Osteoblast (primary cell): ENCODE measurements at regions not wholly inside any gene's neighbourhood (a gene's known extent, or its start where the extent isn't known, plus 50 kb on each side); places are given as distances from the start of the nearest gene placed in this dataset.

Experiments
- DNase-seq: peaks from one replicate; pipeline ENCODE4 v3.0.0; 2011; ENCODE audit warnings: low spot score, mixed read lengths; ENCODE audit not compliant: insufficient read length; ENCODE audit errors: missing footprints
- H2AFZ ChIP-seq: 2 replicates; pipeline ENCODE4 v1.6.0; 2011; ENCODE audit warnings: mild to moderate bottlenecking, low read length
- H3K27ac ChIP-seq: 2 replicates; pipeline ENCODE4 v1.5.1; 2011; ENCODE audit warnings: mild to moderate bottlenecking, low read depth, low read length, moderate library complexity
- H3K27me3 ChIP-seq: 2 replicates; pipeline ENCODE4 v1.6.0; 2012; ENCODE audit warnings: mild to moderate bottlenecking, control low read depth, inconsistent platforms, low read length, moderate library complexity; ENCODE audit not compliant: insufficient read depth
- H3K36me3 ChIP-seq: 2 replicates; pipeline ENCODE4 v1.5.1; 2011; ENCODE audit warnings: mild to moderate bottlenecking, low read length, control low read depth, moderate library complexity; ENCODE audit not compliant: insufficient read depth
- H3K4me1 ChIP-seq: 2 replicates; pipeline ENCODE4 v1.5.1; 2011; ENCODE audit warnings: mild to moderate bottlenecking, low read length, control low read depth, moderate library complexity; ENCODE audit not compliant: insufficient read depth
- H3K4me2 ChIP-seq: 2 replicates; pipeline ENCODE4 v1.6.0; 2011; ENCODE audit warnings: mild to moderate bottlenecking, low read length; ENCODE audit not compliant: insufficient read depth
- H3K4me3 ChIP-seq: fragments of 200-600 bp; sonication (generic); 3 replicates; pipeline ENCODE4 v1.5.1; 2012; ENCODE audit warnings: mild to moderate bottlenecking, low read length, inconsistent platforms; ENCODE audit not compliant: insufficient read depth
- H3K79me2 ChIP-seq: 2 replicates; pipeline ENCODE4 v1.6.0; 2012; ENCODE audit warnings: mild to moderate bottlenecking, low read length, control low read depth, inconsistent platforms; ENCODE audit not compliant: insufficient read depth
- H3K9me3 ChIP-seq: 2 replicates; pipeline ENCODE4 v1.5.1; 2011; ENCODE audit warnings: low read depth, low read length, control low read depth
- H4K20me1 ChIP-seq: 2 replicates; pipeline ENCODE4 v1.6.0; 2012; ENCODE audit warnings: mild to moderate bottlenecking, low read length, control low read depth; ENCODE audit not compliant: insufficient read depth
- TF ChIP-seq, protein P1 (sequence below): IDR thresholded peaks from 2 replicates; pipeline ENCODE4 v1.5.1; 2011; ENCODE audit warnings: mild to moderate bottlenecking, low read depth, low read length, moderate library complexity; ENCODE audit errors: extremely low read depth

DNA sequence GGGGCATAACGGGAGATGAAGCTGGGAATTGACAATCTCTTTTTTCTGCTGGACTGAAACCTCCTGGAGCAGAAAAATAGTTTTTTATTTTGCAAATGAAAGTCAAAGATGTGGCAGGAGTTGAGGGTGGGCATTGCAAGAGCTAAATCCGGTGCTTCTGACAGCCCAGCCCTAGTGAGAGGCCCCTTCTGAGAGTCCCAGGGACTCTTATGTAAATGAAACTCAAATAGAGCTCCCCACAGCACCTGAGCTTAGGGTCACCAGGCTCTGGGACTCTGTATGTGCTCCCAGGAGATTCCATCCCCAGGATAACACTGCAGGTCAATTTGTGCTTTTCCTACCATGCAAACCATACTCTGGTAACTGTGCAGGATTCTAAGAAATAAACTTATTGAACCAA, 192.8 kb downstream of the ANKRD30B start:
- H3K27ac ChIP-seq, result no peak overlapping the region
- no peak overlapping the region for H3K4me3 ChIP-seq
- DNase-seq, result peak; percentile 30
- no peaks in the 10 kb centered on the region for H3K79me2 ChIP-seq
- no peaks in the 10 kb centered on the region for H3K27me3 ChIP-seq
- no peaks in the 10 kb centered on the region for H3K36me3 ChIP-seq
- no peak overlapping the region for H2AFZ ChIP-seq
- no peak overlapping the region for H3K4me2 ChIP-seq
- H4K20me1 ChIP-seq, result no peaks in the 10 kb centered on the region
- H3K4me1 ChIP-seq, result no peaks in the 10 kb centered on the region
- no peaks in the 10 kb centered on the region for H3K9me3 ChIP-seq
- TF ChIP-seq, protein P1, sequence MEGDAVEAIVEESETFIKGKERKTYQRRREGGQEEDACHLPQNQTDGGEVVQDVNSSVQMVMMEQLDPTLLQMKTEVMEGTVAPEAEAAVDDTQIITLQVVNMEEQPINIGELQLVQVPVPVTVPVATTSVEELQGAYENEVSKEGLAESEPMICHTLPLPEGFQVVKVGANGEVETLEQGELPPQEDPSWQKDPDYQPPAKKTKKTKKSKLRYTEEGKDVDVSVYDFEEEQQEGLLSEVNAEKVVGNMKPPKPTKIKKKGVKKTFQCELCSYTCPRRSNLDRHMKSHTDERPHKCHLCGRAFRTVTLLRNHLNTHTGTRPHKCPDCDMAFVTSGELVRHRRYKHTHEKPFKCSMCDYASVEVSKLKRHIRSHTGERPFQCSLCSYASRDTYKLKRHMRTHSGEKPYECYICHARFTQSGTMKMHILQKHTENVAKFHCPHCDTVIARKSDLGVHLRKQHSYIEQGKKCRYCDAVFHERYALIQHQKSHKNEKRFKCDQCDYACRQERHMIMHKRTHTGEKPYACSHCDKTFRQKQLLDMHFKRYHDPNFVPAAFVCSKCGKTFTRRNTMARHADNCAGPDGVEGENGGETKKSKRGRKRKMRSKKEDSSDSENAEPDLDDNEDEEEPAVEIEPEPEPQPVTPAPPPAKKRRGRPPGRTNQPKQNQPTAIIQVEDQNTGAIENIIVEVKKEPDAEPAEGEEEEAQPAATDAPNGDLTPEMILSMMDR, result no peak

DNA sequence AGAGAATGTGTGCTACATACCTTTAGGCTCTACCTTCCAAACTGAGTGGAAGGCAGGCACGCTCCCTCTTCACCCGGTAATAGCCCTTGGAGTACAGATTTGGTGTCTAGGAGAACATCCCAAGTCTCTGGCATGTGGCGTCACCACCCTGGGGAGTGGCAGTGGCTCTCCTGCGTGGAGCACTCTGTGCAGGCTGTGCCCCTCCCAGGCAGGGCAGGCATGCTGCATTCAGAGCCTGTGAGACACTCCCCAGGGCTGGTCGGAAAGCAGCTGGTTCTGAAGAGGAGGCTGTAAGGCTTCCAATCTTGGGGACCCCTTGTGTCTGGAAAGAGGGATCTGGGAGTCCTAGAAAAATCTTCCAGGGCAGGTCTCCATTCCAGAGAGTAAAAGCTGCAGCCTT, 193.3 kb downstream of the ANKRD30B start:
- Histone ChIP-seq H3K79me2 (no peaks in the 10 kb centered on the region), H2AFZ (no peak overlapping the region), H3K9me3 (no peaks in the 10 kb centered on the region), H3K4me1 (no peaks in the 10 kb centered on the region), H3K4me3 (no peak overlapping the region), H4K20me1 (no peaks in the 10 kb centered on the region), H3K27ac (no peak overlapping the region), H3K4me2 (no peak overlapping the region), H3K27me3 (no peaks in the 10 kb centered on the region), H3K36me3 (no peaks in the 10 kb centered on the region)
- DNase-seq, result peak; percentile 43
- TF ChIP-seq, protein P1, result no peak

DNA sequence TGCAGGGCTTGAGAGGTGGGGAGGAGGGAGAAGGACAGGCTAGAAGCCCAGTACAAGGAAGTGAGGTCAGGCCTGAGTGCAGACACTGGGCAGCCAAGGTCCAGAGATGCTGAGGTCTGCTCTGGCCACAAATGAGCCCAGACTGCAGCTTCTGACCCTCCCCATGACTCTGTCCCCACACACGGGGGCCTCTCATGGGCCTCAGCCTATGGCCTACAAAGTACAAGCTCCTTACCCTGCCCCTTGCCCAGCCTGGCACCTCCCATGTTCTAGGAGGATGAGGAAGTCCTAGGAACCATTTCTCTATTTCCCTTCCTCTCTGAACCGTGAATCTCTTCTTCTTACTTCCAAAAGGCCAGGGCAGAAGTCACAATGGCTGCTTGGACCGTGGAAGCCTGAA, 193.8 kb downstream of the ANKRD30B start:
- H3K9me3 ChIP-seq, result no peaks in the 10 kb centered on the region
- no peaks in the 10 kb centered on the region for H3K79me2 ChIP-seq
- H3K4me3 ChIP-seq, result no peak overlapping the region
- H3K27me3 ChIP-seq, result no peaks in the 10 kb centered on the region
- DNase-seq, result no peak
- no peaks in the 10 kb centered on the region for H3K4me1 ChIP-seq
- no peak overlapping the region for H3K27ac ChIP-seq
- H3K4me2 ChIP-seq, result no peak overlapping the region
- H4K20me1 ChIP-seq, result no peaks in the 10 kb centered on the region
- H2AFZ ChIP-seq, result peak overlapping the region; percentile 22
- H3K36me3 ChIP-seq, result no peaks in the 10 kb centered on the region
- TF ChIP-seq, protein P1, result no peak

DNA sequence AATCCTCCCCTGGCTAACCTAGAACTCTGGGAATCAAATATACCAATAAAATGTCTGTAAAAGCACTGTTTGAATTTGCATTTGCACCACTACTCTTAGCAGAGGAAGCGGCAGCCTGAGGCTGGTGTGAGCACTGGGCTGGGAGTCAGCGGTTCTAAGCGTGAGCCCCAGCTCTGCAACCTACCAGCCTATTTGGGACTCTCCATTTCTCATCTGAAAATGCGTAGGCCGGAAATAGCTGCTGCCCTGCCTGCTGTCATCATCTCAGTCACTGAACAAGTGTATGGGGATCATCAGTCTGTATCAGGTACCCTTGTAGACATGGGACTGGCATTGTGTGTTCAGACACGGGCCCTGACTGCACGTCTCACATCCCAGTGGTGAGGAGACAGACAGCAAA, 194.3 kb downstream of the ANKRD30B start:
- no peaks in the 10 kb centered on the region for H3K4me1 ChIP-seq
- no peaks in the 10 kb centered on the region for H3K79me2 ChIP-seq
- H2AFZ ChIP-seq, result no peak overlapping the region
- H3K4me3 ChIP-seq, result no peak overlapping the region
- H3K36me3 ChIP-seq, result no peaks in the 10 kb centered on the region
- H3K27me3 ChIP-seq, result no peaks in the 10 kb centered on the region
- H3K9me3 ChIP-seq, result no peaks in the 10 kb centered on the region
- H3K27ac ChIP-seq, result no peak overlapping the region
- TF ChIP-seq, protein P1, result no peak
- DNase-seq, result no peak
- no peak overlapping the region for H3K4me2 ChIP-seq
- H4K20me1 ChIP-seq, result no peaks in the 10 kb centered on the region
